ENCODE measurements at regions not wholly inside any gene's neighbourhood (a gene's known extent, or its start where the extent isn't known, plus 50 kb on each side); places are given as distances from the start of the nearest gene placed in this dataset.

DNA sequence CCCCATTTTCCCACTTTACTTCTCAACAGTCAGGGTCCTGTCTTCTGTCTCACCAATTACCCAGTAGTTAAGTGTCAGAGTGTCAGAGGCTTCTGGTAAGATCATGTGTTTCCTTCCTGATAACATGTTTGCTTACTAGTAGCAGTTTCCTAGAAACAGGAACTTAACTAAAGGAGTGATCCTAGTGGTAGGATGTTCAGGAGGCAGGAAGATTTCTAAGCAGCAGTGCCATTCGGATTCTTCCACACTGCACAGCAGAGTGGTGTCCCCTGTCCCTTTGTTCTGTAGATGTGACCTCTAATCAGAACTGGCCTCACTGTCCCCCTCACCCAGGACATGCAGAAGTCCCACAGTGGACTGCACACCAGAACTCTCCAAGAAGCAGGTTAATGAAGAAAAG is 221.8 kb upstream of the OSR1 start:
- DNase-seq, result no peak

DNA sequence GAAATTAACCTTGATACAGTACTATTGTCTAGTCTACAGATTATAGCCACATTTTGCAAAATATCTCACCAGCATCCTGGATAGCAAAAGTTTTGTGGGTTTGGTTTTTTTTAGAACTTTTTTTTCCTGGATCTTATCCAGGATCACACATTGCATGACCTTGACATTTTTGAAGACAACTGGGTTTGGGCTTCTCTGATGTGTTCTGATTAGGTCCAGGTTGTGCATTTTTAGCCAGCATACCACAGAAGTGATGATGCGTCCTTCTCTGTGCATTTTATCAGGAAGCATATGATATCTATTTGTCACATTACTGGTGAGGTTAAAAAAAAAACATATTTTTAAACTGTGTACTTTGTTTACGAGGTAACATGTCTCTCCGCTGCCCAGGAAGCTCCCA is 221.0 kb upstream of the OSR1 start:
- DNase-seq, result no peak

- DNase-seq, result no peak
Measured at GRCh38 chr2:19577723-19578122, 219.3 kb upstream of the OSR1 start.

DNA sequence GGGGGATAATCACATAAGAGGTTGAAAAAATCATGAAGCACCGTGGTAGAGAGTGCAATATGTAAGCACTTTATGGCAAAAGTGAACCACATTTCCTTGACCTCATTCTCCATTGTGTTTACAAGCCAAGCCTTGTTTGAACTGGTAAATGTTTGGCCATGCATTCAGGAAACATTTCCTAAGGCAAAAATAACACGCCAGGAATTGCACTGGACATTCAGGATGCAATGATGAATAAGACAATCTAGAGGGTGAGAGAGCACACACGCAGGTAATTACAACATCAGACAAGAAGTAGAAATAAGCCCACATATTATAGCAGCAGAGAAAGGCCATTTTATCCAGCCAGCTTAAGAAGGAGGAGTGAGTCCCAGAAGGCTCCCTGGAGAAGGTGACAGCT is 218.0 kb upstream of the OSR1 start:
- no peak for DNase-seq

DNA sequence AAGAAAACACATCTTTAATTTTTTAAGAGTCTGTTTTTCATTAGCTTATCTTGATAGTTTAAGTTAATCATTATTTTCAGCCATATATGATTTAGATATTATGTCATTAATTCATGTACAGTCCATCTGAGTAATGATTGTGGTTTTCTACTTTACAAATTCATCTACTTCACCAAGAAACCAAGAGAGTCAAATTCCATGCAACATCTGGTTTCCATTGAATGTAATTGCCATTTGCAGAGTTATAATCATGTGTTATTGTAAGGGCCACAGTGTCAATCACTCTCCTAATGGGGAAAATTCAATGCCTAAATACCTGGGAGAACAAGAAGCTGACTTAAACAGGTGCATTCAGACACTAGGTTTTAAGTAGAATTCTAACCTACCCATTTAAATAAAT is 217.2 kb upstream of the OSR1 start:
- DNase-seq, result no peak

DNA sequence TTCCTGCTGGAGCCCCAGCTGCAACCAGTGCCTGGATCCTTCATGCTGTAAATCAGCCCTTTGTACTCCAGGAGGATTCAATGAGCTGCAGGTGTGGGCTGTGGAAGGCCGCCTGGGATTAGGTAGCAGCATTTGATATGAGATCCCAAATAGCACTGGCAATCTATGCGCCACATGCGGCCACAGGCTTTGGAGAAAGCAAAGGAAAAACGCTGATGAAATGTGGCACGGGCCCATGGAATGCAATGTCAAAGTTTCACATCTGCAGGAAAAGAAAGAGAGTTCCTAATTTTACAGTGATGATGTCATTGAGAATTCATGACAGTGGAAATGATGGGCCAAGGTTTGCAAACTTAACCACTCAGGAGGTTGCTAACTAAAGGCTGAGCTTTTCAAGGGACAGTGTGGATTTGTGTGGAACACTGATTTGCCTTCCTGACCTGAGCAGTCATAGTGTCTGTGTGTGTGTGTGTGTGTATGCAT is 216.4 kb upstream of the OSR1 start:
- DNase-seq, result no peak

- no peak for DNase-seq
Measured at GRCh38 chr2:19573784-19574183, 215.4 kb upstream of the OSR1 start.

- DNase-seq, result no peak
Measured at GRCh38 chr2:19571773-19572172, 213.3 kb upstream of the OSR1 start.

DNA sequence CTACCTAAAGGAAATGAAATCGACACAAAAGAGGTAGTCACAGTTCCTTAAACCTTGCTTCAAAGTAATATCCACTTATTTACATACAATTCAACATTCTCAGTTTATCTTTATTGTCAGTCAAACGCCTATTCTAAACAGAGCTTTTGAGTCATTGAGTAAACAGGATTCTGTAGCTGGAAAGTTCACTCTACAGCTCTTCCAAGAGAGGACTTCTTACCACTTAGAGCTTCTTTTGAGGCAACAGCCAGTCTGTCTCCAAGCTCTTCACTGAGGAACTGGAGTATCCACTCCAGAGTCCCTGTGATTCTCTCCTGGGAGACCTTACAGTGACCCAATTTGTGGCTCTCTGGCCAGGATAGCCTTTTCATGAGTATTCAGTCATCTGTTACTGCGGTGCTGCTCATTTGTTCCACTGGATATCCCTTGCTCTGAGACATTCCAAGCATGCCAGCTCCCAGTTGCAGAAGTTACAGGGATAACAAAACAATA is 210.9 kb upstream of the OSR1 start:
- DNase-seq, result no peak

DNA sequence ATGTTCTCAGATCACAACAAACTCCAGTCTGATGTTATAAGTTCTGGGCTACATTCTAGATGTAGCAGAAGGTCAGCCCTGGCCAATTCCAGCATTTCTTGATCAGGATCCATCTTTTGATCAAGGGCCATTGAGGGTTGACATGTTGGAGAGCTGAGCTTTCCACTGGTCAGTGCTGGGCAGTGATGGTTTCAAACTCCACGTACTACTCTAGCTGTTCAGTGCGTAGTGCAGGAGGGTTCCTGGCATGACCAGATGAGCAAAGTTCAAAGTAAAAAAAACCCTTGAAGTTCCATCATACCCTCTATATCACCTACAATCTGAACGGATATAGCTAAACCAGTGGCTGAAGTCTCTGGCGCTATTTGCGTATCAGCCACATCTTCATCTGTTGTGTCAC is 210.4 kb upstream of the OSR1 start:
- DNase-seq, result no peak

DNA sequence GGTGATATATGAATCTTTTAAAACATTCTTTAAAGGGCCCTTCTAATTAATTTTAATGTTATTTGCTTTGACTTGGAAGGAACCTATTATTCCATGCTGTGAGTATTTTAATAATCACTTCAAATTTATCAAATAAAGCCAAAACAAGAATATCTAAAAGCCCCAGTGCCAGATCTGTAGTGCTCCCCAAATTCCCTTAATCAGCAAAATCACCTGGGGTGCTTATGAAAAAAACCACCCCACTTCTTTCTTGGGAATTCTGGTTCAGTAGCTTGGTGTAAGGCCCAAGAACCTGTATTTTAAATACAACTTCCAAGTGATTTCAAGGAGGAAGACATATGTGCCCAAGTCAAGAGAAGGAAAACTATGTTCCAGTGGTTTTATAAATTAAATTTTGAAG is 202.4 kb upstream of the OSR1 start:
- DNase-seq, result no peak

DNA sequence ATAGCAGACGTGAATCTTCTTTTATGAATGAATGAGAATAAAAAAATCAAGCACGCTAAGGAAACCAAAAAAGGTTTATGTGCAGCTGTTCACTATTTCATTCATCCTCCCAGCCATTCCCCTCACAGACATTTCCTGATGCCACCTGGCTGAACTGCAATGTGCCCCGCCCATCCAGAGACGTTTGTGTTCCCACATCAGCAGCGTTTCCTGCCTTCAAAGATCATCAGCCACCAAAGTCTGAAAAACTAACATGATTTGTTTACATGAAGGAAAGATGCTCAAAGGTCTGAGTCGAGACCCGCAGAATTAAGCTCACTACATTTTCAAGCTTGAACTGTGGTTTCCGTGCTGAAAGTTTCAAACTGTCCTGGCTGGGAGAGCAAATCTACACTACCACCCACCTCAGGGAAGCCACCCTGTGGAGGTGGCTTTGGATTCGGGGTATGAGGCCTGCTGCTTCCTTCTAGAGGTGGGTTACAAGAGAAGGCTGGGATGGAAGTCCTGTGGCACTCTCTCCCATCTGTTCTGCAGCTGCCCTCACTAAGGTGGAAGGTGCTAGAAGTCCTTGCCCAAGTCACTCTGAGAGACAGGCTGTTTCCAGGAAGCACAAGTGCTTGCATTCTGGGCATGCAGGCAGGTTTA is 201.3 kb upstream of the OSR1 start:
- no peak for DNase-seq

GRCh38 chr2:19556648-19557047 is 198.2 kb upstream of the OSR1 start:
- DNase-seq, result no peak

DNA sequence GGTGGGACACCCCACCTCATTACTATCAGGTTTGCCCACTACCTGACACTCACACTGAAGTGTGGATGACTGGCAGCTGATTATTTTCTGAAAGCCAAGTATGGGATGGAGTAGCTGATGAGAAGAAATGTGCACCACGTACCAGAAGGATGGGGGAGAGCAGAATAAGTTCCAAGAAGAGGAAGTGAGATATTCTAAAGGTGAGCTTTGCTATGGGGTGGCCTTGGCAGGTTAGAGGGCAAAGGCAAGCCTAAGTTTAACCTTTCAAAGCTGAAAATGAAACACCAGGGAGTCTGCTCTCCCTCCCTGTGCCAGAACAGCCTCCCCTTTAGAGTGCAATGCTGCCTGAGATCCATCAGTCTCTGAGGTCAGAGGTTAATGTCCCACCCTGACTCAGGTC is 196.1 kb upstream of the OSR1 start:
- no peak for DNase-seq

- no peak for DNase-seq
Measured at GRCh38 chr2:19552270-19552669, 193.8 kb upstream of the OSR1 start.

- no peak for DNase-seq
Measured at GRCh38 chr2:19550750-19551149, 192.3 kb upstream of the OSR1 start.

DNA sequence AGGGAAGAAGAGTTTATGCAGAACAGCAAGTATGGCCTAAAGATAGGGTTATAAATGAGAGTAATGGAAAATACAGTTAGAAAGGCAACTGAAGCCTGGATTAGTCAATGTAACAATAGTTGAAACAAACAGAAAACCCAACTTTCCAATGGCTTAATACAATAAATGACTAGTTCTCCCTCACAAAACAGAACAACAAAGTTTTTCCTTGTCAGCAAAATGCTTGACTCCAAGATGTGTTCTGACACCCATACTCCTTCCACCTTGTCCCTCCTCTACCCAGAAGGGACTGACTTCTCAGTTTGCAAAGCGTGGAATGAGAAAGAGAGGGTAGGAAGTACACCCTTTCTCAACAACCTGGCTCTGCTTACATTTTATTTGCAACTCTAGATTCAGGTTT is 191.4 kb upstream of the OSR1 start:
- no peak for DNase-seq

- no peak for DNase-seq
Measured at GRCh38 chr2:19548116-19548515, 189.7 kb upstream of the OSR1 start.

GRCh38 chr2:19547321-19547720 is 188.9 kb upstream of the OSR1 start:
- DNase-seq, result no peak

GRCh38 chr2:19545507-19545906 is 187.1 kb upstream of the OSR1 start:
- no peak for DNase-seq

GRCh38 chr2:19543663-19544383 is 185.4 kb upstream of the OSR1 start:
- DNase-seq, result no peak

GRCh38 chr2:19542796-19543662 is 184.6 kb upstream of the OSR1 start:
- DNase-seq, result no peak

- no peak for DNase-seq
Measured at GRCh38 chr2:19541884-19542283, 183.5 kb upstream of the OSR1 start.
